WERI-Rb-1 (cell line): ENCODE measurements at regions not wholly inside any gene's neighbourhood (a gene's known extent, or its start where the extent isn't known, plus 50 kb on each side); places are given as distances from the start of the nearest gene placed in this dataset.

Experiments
- DNase-seq: peaks from one replicate; pipeline ENCODE4 v3.0.0-alpha.2; 2020
- H3K27ac ChIP-seq: fragments of 250-450 bp; sonication (Bioruptor Pico); 2 replicates; pipeline ENCODE4 v1.5.1; 2020; ENCODE audit warnings: mild to moderate bottlenecking, moderate library complexity
- H3K27me3 ChIP-seq: fragments of 250-450 bp; sonication (Bioruptor Pico); 2 replicates; pipeline ENCODE4 v1.5.1; 2021; ENCODE audit warnings: mild to moderate bottlenecking, low read depth, moderate library complexity; ENCODE audit not compliant: insufficient read depth, severe bottlenecking
- H3K36me3 ChIP-seq: fragments of 250-450 bp; sonication (Bioruptor Pico); 2 replicates; pipeline ENCODE4 v1.5.1; 2020; ENCODE audit warnings: mild to moderate bottlenecking, moderate library complexity
- H3K4me3 ChIP-seq: 2 replicates; pipeline ENCODE4 v1.5.1; 2011; ENCODE audit warnings: low read depth, mild to moderate bottlenecking, control low read depth, low read length
- H3K9me3 ChIP-seq: fragments of 250-450 bp; sonication (Bioruptor Pico); 2 replicates; pipeline ENCODE4 v1.5.1; 2021; ENCODE audit warnings: mild to moderate bottlenecking, moderate library complexity; ENCODE audit not compliant: severe bottlenecking
- TF ChIP-seq, protein P1 (sequence below): IDR thresholded peaks from 2 replicates; pipeline ENCODE4 v1.5.1; 2011; ENCODE audit warnings: low read depth, mild to moderate bottlenecking, control low read depth, inconsistent platforms, low read length

DNA sequence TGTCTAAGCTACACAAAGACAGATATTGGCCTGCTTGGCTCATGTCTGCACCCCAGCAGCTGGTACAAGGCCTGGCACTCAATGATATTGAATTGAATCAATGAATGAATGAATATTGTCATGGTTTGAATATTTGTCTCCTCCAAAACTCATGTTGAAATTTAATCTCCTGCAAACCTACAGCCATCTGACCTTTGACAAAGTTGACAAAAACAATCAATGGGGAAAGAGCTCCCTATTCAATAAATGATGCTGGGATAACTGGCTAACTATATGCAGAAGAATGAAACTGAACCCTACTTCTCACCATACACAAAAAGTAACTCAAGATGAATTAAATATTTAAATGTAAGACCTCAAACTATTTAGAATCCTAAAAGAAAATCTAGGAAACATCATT lies 144.7 kb downstream of the CYP26A1 start:
- DNase-seq = no peak
- no peaks in the 10 kb centered on the region for H3K9me3 ChIP-seq
- H3K36me3 ChIP-seq = no peaks in the 10 kb centered on the region
- H3K4me3 ChIP-seq = no peak overlapping the region
- no peaks in the 10 kb centered on the region for H3K27me3 ChIP-seq
- TF ChIP-seq, protein P1, sequence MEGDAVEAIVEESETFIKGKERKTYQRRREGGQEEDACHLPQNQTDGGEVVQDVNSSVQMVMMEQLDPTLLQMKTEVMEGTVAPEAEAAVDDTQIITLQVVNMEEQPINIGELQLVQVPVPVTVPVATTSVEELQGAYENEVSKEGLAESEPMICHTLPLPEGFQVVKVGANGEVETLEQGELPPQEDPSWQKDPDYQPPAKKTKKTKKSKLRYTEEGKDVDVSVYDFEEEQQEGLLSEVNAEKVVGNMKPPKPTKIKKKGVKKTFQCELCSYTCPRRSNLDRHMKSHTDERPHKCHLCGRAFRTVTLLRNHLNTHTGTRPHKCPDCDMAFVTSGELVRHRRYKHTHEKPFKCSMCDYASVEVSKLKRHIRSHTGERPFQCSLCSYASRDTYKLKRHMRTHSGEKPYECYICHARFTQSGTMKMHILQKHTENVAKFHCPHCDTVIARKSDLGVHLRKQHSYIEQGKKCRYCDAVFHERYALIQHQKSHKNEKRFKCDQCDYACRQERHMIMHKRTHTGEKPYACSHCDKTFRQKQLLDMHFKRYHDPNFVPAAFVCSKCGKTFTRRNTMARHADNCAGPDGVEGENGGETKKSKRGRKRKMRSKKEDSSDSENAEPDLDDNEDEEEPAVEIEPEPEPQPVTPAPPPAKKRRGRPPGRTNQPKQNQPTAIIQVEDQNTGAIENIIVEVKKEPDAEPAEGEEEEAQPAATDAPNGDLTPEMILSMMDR = no peak
- H3K27ac ChIP-seq = no peak overlapping the region

DNA sequence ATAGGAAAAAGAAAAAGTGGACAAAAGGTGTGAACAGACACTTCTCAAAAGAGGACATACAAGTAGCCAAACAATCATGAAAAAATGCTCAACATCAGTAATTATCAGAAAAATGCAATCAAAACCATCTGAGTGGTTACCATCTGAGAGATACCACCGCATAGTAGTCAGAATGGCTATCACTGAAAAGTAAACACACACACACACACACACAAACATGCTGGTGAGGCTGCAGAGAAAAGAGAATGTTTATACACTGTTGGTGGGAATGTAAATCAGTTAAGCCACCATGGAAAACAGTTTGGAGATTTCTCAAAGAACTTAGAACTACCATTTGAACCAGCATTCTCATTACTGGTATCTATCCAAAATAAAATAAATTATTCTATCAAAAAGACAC lies 145.7 kb downstream of the CYP26A1 start:
- Histone ChIP-seq H3K4me3 (no peak overlapping the region), H3K27me3 (no peaks in the 10 kb centered on the region), H3K36me3 (no peaks in the 10 kb centered on the region), H3K27ac (no peak overlapping the region), H3K9me3 (no peaks in the 10 kb centered on the region)
- TF ChIP-seq, protein P1 = no peak
- DNase-seq = no peak

DNA sequence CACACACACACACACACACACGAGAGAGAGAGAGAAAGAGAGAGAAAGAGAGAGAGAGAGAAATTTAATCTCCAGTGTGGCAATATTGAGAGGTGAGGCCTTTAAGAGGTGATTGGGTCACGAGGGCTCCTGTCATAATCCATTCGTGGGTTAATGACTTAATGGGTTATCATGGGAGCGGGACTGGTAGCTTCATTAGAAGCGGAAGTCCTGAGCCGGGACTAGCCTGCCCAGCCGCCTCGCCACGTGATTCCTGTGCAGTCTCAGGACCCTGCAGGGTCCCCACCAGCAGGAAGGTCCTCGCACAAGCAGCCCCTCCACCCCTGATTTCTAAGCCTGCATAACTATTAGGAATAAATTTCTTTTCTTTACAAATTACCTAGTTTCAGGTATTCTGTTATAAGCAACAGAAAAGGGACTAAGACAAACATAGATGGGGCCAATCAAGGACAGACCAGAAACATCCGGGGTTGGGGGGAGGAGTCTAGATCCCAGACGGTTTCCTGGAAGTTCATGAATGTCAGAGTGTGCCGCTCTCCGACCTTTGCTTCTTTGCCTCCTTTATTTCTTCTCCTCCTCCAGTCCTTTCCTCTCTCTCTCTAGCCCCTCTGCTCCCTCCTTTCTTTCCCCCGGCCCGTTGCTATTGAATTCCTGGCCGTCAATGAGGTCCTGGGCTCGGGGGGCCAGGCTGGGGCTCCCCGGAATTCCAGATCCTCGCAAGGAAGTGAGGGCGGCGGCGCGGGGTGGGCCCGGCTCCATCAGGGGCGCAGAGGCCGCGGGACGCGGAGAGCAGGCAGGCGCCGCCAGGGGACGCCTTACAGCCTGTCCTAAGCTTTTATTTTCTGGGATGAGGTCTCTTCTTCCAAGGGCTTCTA lies 146.8 kb downstream of the CYP26A1 start:
- Histone ChIP-seq H3K4me3 (no peak overlapping the region), H3K9me3 (no peaks in the 10 kb centered on the region), H3K27ac (no peak overlapping the region), H3K27me3 (no peaks in the 10 kb centered on the region), H3K36me3 (no peaks in the 10 kb centered on the region)
- TF ChIP-seq, protein P1 = no peak
- no peak for DNase-seq

DNA sequence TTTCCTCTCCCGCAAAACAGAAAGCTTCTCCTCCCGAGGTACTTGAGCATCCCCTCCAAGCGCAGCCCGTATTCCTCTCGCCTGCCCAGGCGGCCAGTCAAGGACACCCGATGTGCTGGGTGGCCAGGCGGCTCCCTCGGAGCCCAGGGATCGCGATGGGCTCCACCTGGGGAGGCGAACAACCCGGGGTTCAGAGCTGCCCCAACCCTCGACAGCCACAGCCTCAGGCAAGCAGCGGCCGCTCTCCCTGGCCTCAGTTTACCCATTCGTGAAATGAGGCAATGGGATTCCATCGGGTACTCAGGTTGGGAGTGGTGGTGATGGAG lies 147.4 kb downstream of the CYP26A1 start:
- TF ChIP-seq, protein P1 = no peak
- no peak overlapping the region for H3K4me3 ChIP-seq
- H3K36me3 ChIP-seq = no peaks in the 10 kb centered on the region
- H3K27ac ChIP-seq = no peak overlapping the region
- no peaks in the 10 kb centered on the region for H3K27me3 ChIP-seq
- DNase-seq = no peak
- no peaks in the 10 kb centered on the region for H3K9me3 ChIP-seq

DNA sequence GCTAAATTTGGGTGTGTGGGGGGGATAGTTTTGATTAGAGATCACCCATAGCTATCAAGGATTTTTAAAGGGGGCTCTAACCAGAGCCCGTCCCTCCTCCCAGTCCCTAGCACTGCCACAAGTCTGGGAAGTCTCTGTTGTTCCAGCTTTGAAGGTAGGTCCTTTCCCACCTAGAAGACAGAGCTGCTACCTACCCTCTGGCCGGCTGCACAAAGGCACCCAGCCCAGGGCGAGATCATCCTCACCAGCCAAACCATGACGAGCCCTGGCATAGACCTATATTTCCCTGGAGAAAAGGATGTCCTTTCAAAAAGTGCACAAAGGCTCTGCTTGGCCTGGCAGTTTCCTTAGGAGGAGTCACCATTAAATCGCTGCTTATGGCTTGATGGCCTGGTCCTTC lies 147.8 kb downstream of the CYP26A1 start:
- no peak for DNase-seq
- no peak overlapping the region for H3K4me3 ChIP-seq
- H3K36me3 ChIP-seq = no peaks in the 10 kb centered on the region
- no peaks in the 10 kb centered on the region for H3K27me3 ChIP-seq
- no peak overlapping the region for H3K27ac ChIP-seq
- TF ChIP-seq, protein P1 = no peak
- no peaks in the 10 kb centered on the region for H3K9me3 ChIP-seq
